Gastrocnemius medialis (tissue), 4 donors: ENCODE measurements at regions not wholly inside any gene's neighbourhood (a gene's known extent, or its start where the extent isn't known, plus 50 kb on each side); places are given as distances from the start of the nearest gene placed in this dataset.

Experiments used
- ATAC-seq, 2 donors: fragments of 150-250 bp; one replicate each; pipeline ENCODE4 v1.9.1; 2016
- DNase-seq, 2 donors: peaks; one replicate each; pipeline ENCODE4 v3.0.0-alpha.2; 2019
- H3K27ac ChIP-seq, 4 donors: fragments of 200-600 bp; sonication (generic); 1 replicate in 1 of 4; 2 replicates in 3 of 4; pipeline ENCODE4 v1.5.1; 2016 to 2018; ENCODE audit warnings: mild to moderate bottlenecking in 2 of 4, moderate library complexity in 1 of 4
- H3K27me3 ChIP-seq, 3 donors: fragments of 200-600 bp; sonication (generic) in 2 of 3; 1 replicate in 1 of 3; 2 replicates in 2 of 3; pipeline versions ENCODE4 v1.5.1 to v1.6.0; 2016 to 2019; ENCODE audit warnings: mild to moderate bottlenecking in 1 of 3, moderate library complexity in 1 of 3
- H3K36me3 ChIP-seq, 2 donors: fragments of 200-600 bp; sonication (generic) in 1 of 2; one replicate each; pipeline ENCODE4 v1.5.1; 2017 to 2018
- H3K4me1 ChIP-seq, 2 donors: fragments of 200-600 bp; sonication (generic) in 1 of 2; one replicate each; pipeline ENCODE4 v1.5.1; 2016 to 2017; ENCODE audit warnings: mild to moderate bottlenecking in 2 of 2
- H3K4me3 ChIP-seq, 4 donors: fragments of 200-600 bp; sonication (generic) in 3 of 4; 1 replicate in 1 of 4; 2 replicates in 3 of 4; pipeline ENCODE4 v1.5.1; 2016 to 2019; ENCODE audit warnings: mild to moderate bottlenecking in 2 of 4
- H3K9me3 ChIP-seq, 3 donors: fragments of 200-600 bp; sonication (generic) in 2 of 3; 1 replicate in 1 of 3; 2 replicates in 2 of 3; pipeline ENCODE4 v1.5.1; 2016 to 2019
- POLR2A ChIP-seq, 2 donors: fragments of 450-650 bp; IDR thresholded peaks; one replicate each; pipeline ENCODE4 v1.6.1; 2017; ENCODE audit warnings: antibody characterized with exemption in 2 of 2, mild to moderate bottlenecking in 2 of 2, moderate library complexity in 2 of 2
- in situ Hi-C, 4 donors: fragments of 200-750 bp; cut with MboI; loops; one replicate each; pipeline versions ENCODE4 v1.15.0 to v1.8.0; 2017; ENCODE audit warnings: low sequenced_read_pairs in 4 of 4
- intact Hi-C: fragments of 100-400 bp; cut with DNase I; formaldehyde crosslinking; loops from one replicate; pipeline ENCODE4 v1.15.1; 2023; ENCODE audit warnings: low total_unique reads
- TF ChIP-seq, protein P1 (sequence below), 5 experiments: fragments of 450-650 bp in 3 of 5; fragments of 200-600 bp in 2 of 5; sonication (generic) in 2 of 5; IDR thresholded peaks in 4 of 5; conservative IDR thresholded peaks in 1 of 5; 1 replicate in 4 of 5; 2 replicates in 1 of 5; pipeline ENCODE4 v1.5.1; 2016 to 2019; ENCODE audit warnings: antibody characterized with exemption in 5 of 5, mild to moderate bottlenecking in 3 of 5, moderate library complexity in 3 of 5

GRCh38 chr18:29156531-29156930, 979.6 kb upstream of the CDH2 start:
- in situ Hi-C loops: no loop called here
- no peak for ATAC-seq

DNA sequence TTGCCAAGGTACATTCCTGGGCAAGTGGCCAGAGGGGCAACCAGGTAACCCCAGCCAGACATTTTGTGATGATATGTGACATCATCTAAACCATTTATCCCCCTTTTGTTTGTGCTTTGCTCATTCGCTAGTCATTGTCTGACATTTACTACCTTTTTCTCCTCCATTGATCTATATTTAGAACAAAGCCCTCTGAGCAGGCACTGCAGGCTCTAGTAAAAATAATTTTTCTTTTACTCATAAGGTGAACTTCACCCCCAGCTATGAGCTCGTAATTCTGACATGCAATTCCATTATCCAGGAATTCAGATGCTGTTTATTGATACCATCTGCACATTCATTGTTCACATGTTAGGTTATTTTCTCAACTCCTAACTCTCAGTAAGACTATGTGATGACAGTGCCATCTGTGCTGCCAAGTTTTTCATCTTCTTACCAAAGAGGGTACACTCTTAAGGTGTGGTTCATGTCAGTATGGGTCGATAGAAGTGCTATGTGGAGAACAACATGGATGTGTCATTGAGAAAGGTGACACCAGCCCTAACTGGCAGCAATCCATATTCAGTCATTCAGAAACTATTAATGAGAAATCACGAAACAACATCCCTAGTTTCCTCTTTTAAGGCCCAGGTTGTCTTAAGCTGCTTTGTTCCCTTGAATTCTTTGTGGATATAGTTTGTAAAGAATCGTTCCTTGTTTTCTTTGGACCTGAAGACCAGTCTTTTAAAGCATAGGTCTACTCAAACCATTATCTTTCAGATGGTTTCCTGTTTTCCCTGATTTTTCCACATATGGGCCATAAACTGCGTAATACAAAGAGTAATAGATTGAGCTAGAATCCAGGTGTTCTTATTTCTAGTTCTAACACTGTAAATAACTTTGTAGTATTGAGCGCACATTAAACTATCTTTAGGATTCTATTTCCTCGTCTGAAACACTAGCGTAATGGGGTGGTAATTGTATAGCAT, 978.1 kb upstream of the CDH2 start:
- TF ChIP-seq POLR2A (IDR thresholded peaks at IDR 0.05): no peak
- TF ChIP-seq, protein P1, sequence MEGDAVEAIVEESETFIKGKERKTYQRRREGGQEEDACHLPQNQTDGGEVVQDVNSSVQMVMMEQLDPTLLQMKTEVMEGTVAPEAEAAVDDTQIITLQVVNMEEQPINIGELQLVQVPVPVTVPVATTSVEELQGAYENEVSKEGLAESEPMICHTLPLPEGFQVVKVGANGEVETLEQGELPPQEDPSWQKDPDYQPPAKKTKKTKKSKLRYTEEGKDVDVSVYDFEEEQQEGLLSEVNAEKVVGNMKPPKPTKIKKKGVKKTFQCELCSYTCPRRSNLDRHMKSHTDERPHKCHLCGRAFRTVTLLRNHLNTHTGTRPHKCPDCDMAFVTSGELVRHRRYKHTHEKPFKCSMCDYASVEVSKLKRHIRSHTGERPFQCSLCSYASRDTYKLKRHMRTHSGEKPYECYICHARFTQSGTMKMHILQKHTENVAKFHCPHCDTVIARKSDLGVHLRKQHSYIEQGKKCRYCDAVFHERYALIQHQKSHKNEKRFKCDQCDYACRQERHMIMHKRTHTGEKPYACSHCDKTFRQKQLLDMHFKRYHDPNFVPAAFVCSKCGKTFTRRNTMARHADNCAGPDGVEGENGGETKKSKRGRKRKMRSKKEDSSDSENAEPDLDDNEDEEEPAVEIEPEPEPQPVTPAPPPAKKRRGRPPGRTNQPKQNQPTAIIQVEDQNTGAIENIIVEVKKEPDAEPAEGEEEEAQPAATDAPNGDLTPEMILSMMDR (IDR thresholded peaks at IDR 0.05 in 4 of 5, conservative IDR thresholded peaks at IDR 0.05 in 1 of 5): no peak
- Histone ChIP-seq H3K4me3 (no peak overlapping the region), H3K27ac (no peak overlapping the region), H3K4me1 (no peaks in the 10 kb centered on the region), H3K9me3 (no peaks in the 10 kb centered on the region), H3K36me3 (no peaks in the 10 kb centered on the region), H3K27me3 (no peaks in the 10 kb centered on the region)
- DNase-seq: no peak
- intact Hi-C loops: no loop called here
- ATAC-seq: no peak
- in situ Hi-C loops: no loop called here

More at GRCh38 chr18:29156531-29156930, 979.6 kb upstream of the CDH2 start:
- TF ChIP-seq POLR2A (IDR thresholded peaks at IDR 0.05): no peak
- TF ChIP-seq, protein P1 (IDR thresholded peaks at IDR 0.05 in 4 of 5, conservative IDR thresholded peaks at IDR 0.05 in 1 of 5): no peak
- H3K27me3 ChIP-seq: no peaks in the 10 kb centered on the region
- no peaks in the 10 kb centered on the region for H3K9me3 ChIP-seq
- no peak overlapping the region for H3K4me3 ChIP-seq
- intact Hi-C loops: no loop called here
- DNase-seq: no peak
- H3K27ac ChIP-seq: no peak overlapping the region
- H3K36me3 ChIP-seq: no peaks in the 10 kb centered on the region
- H3K4me1 ChIP-seq: no peaks in the 10 kb centered on the region

DNA sequence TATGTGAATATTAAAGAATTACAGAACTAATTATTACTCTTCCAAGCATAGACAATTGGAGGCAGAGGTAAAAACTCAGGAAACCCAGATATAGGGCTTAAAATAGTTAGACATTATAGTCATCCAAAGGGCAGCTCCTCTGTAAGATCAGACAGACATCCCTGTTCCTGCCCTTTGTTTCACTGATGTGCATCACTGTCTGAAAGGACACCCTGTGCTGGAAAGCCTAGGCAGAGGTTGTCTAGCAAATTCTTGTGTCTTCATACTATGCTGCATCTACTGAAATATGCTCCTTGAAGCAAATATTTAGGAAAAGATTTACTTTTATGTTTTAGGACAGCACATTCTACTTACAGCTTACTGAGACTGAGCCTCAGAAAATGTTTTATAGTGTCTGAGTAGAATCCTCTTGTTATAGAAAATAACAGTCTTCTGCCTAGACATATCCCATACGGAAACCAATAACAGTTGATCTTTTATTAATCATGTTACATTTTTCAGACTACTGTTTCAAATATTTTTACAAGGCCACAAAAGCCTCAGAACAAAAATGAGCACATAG, 977.3 kb upstream of the CDH2 start:
- Histone ChIP-seq H3K4me3 (no peak overlapping the region), H3K27me3 (no peaks in the 10 kb centered on the region), H3K36me3 (no peaks in the 10 kb centered on the region), H3K4me1 (no peaks in the 10 kb centered on the region), H3K9me3 (no peaks in the 10 kb centered on the region), H3K27ac (no peak overlapping the region)
- in situ Hi-C loops: no loop called here
- ATAC-seq (no peak), DNase-seq (no peak)
- intact Hi-C loops: no loop called here
- TF ChIP-seq, protein P1 (IDR thresholded peaks at IDR 0.05 in 4 of 5, conservative IDR thresholded peaks at IDR 0.05 in 1 of 5): no peak
- no peak for TF ChIP-seq POLR2A (IDR thresholded peaks at IDR 0.05)

DNA sequence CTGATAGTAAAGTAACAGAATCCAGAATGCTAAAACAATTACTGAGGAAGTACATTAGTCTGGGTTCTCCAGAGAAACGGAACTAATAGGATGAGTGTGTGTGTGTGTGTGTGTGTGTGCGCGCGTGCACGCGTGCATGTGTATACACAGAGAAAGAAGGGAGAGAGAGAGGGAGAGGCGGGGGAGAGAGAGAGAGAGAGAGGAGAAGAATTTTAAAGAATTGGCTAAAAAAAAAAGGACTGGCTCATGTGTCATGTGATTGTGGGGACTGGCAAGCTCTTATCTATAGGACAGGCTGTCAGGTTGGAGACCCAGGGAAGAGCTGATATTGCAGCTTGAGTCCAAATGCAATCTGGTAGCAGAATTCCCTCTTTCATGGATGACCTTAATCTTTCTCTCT, 976.2 kb upstream of the CDH2 start:
- ATAC-seq (no peak), DNase-seq (no peak)
- H3K27ac ChIP-seq: no peak overlapping the region

More for the DNA sequence above, 976.2 kb upstream of the CDH2 start:
- TF ChIP-seq POLR2A (IDR thresholded peaks at IDR 0.05): no peak
- TF ChIP-seq, protein P1 (IDR thresholded peaks at IDR 0.05 in 4 of 5, conservative IDR thresholded peaks at IDR 0.05 in 1 of 5): no peak
- Histone ChIP-seq H3K4me3 (no peak overlapping the region), H3K27me3 (no peaks in the 10 kb centered on the region), H3K9me3 (no peaks in the 10 kb centered on the region), H3K4me1 (no peaks in the 10 kb centered on the region), H3K36me3 (no peaks in the 10 kb centered on the region)
- intact Hi-C loops (no loop called here), in situ Hi-C loops (no loop called here)
